ENCODE measurements at regions not wholly inside any gene's neighbourhood (a gene's known extent, or its start where the extent isn't known, plus 50 kb on each side); places are given as distances from the start of the nearest gene placed in this dataset.

DNA sequence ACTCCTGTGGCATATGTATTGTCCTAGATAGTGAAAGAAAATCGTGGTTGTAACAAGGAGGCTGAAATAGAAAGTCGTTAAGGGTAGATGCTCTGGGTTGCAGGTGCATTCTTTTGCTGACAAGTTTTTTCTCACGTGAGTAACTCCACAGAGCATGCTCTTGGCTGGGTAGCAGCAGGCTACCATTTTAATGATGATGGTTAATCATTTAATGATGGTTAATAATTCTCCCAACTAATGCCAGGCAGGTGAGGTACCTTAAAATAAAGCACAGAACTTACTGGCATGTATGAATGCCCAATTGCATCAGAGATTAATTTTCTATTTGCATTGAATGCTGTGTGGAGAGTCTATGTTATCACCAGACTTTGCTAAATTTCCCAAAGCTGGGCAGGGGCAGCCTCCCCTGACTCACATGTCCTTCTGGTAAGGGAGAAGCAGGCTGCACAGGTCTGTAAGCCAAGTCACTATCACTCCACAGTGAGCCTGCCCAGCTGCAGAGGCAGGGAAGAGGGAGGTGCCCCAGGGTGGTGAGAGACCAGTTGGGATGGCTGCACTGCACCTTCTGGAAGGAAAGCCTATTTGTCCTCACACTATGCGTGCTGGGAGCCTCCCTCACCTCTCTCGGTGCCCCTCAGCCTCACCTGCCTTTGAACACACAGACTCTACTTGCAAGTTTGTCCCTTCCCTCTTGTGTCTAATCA, 287.0 kb upstream of the IGFBP3 start:
- Histone ChIP-seq H3K36me3 (no peaks in the 10 kb centered on the region), H3K9me3 (no peaks in the 10 kb centered on the region), H3K27ac (no peak overlapping the region), H3K27me3 (no peaks in the 10 kb centered on the region), H3K4me3 (no peak overlapping the region), H3K4me1 (no peaks in the 10 kb centered on the region)
- DNase-seq = no peak
- TF ChIP-seq POLR2A (IDR thresholded peaks at IDR 0.05) = no peak
- no peak for TF ChIP-seq CTCF (IDR thresholded peaks at IDR 0.05)
- intact Hi-C loops (cut with DNase I; ENCODE audit: low total_unique reads) = no loop called here

- no peaks in the 10 kb centered on the region for H3K27me3 ChIP-seq
- no peaks in the 10 kb centered on the region for H3K4me1 ChIP-seq
- intact Hi-C loops (cut with DNase I; ENCODE audit: low total_unique reads) = no loop called here
- H3K4me3 ChIP-seq = no peak overlapping the region
- H3K27ac ChIP-seq = no peak overlapping the region
- no peak for DNase-seq
- no peak for TF ChIP-seq CTCF (IDR thresholded peaks at IDR 0.05)
- TF ChIP-seq POLR2A (IDR thresholded peaks at IDR 0.05) = no peak
- no peaks in the 10 kb centered on the region for H3K36me3 ChIP-seq
- H3K9me3 ChIP-seq = no peaks in the 10 kb centered on the region
These were observed 285.5 kb upstream of the IGFBP3 start for GRCh38 chr7:46206476-46207060.

- no peak overlapping the region for H3K4me3 ChIP-seq
- no peak overlapping the region for H3K27ac ChIP-seq
- no peak for TF ChIP-seq POLR2A (IDR thresholded peaks at IDR 0.05)
- TF ChIP-seq CTCF (IDR thresholded peaks at IDR 0.05) = no peak
- H3K36me3 ChIP-seq = no peaks in the 10 kb centered on the region
- no peaks in the 10 kb centered on the region for H3K27me3 ChIP-seq
- no peaks in the 10 kb centered on the region for H3K4me1 ChIP-seq
- DNase-seq = no peak
- no peaks in the 10 kb centered on the region for H3K9me3 ChIP-seq
- intact Hi-C loops (cut with DNase I; ENCODE audit: low total_unique reads) = no loop called here
These were observed 284.4 kb upstream of the IGFBP3 start for GRCh38 chr7:46205478-46205877.

GRCh38 chr7:46203926-46204325, 282.9 kb upstream of the IGFBP3 start:
- Histone ChIP-seq H3K36me3 (no peaks in the 10 kb centered on the region), H3K27me3 (no peaks in the 10 kb centered on the region), H3K4me3 (no peak overlapping the region), H3K27ac (no peak overlapping the region), H3K4me1 (no peaks in the 10 kb centered on the region), H3K9me3 (no peaks in the 10 kb centered on the region)
- TF ChIP-seq CTCF (IDR thresholded peaks at IDR 0.05) (no peak), POLR2A (IDR thresholded peaks at IDR 0.05) (no peak)
- intact Hi-C loops (cut with DNase I; ENCODE audit: low total_unique reads) = no loop called here
- DNase-seq = no peak

GRCh38 chr7:46202379-46202778, 281.3 kb upstream of the IGFBP3 start:
- no peak overlapping the region for H3K4me3 ChIP-seq
- no peaks in the 10 kb centered on the region for H3K27me3 ChIP-seq
- no peak for TF ChIP-seq POLR2A (IDR thresholded peaks at IDR 0.05)
- TF ChIP-seq CTCF (IDR thresholded peaks at IDR 0.05) = no peak
- no peaks in the 10 kb centered on the region for H3K4me1 ChIP-seq
- DNase-seq = no peak
- intact Hi-C loops (cut with DNase I; ENCODE audit: low total_unique reads) = no loop called here
- no peaks in the 10 kb centered on the region for H3K36me3 ChIP-seq
- no peak overlapping the region for H3K27ac ChIP-seq
- H3K9me3 ChIP-seq = no peaks in the 10 kb centered on the region
